Hematopoietic multipotent progenitor cell (in vitro differentiated cells): ENCODE measurements at regions not wholly inside any gene's neighbourhood (a gene's known extent, or its start where the extent isn't known, plus 50 kb on each side); places are given as distances from the start of the nearest gene placed in this dataset.
"Not testable (repeated sequence)": the region's sequence is repeated elsewhere in the genome, so short reads cannot be mapped to it uniquely, and the experiment has no call there.

ENCODE experiments used
- DNase-seq, 3 donors: peaks; one replicate each; pipeline ENCODE4 v3.0.0-alpha.2; 2011 to 2015; ENCODE audit warnings: low read depth in 2 of 3, low spot score in 2 of 3

DNA sequence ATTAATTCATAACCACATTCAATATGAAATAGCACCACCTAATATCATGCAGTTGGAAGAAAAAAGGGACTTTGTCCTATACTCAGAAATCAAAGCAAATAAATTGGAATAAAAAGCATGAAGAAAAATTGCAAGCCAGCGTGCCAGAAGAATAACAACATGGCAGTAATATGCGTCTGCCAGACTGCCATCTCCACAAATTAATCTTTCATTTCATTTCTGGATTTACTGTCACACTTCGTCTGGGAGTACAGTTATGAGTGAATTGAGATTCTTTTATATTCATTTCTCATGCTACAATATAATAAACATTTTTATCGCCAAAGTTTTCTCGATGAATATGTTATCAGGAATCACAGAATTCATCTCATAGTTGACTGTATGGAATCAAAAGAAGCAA is 1327.7 kb upstream of the SEL1L start:
- no peak for DNase-seq

GRCh38 chr14:82872494-82872893 is 1338.8 kb upstream of the SEL1L start:
- DNase-seq: no peak

GRCh38 chr14:82878951-82879350 is 1345.3 kb upstream of the SEL1L start:
- DNase-seq: no peak

GRCh38 chr14:82879949-82880535 is 1346.4 kb upstream of the SEL1L start:
- no peak for DNase-seq

GRCh38 chr14:82886670-82887069 is 1353.0 kb upstream of the SEL1L start:
- no peak for DNase-seq

DNA sequence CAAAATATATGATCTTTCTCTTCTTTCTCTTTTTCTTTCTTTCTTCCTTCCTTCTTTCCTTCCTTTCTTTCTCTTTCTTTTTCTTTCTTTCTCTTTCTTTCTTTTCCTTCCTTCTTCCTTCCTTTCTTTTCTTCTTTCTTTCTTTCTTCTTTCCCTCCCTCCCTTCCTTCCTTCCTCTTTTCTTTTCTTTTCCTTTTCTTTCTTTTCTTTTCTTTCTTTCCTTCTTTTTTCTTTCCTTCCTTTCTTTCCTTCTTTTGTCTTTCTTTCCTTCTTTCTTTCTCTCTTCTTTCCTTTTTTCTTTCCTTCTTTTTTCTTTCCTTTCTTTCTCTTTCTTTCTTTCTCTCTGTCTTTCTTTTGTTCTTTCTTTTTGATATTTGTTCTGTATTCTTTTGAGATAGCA is 1356.0 kb upstream of the SEL1L start:
- DNase-seq: no peak

GRCh38 chr14:82896476-82896875 is 1362.8 kb upstream of the SEL1L start:
- DNase-seq: no peak

DNA sequence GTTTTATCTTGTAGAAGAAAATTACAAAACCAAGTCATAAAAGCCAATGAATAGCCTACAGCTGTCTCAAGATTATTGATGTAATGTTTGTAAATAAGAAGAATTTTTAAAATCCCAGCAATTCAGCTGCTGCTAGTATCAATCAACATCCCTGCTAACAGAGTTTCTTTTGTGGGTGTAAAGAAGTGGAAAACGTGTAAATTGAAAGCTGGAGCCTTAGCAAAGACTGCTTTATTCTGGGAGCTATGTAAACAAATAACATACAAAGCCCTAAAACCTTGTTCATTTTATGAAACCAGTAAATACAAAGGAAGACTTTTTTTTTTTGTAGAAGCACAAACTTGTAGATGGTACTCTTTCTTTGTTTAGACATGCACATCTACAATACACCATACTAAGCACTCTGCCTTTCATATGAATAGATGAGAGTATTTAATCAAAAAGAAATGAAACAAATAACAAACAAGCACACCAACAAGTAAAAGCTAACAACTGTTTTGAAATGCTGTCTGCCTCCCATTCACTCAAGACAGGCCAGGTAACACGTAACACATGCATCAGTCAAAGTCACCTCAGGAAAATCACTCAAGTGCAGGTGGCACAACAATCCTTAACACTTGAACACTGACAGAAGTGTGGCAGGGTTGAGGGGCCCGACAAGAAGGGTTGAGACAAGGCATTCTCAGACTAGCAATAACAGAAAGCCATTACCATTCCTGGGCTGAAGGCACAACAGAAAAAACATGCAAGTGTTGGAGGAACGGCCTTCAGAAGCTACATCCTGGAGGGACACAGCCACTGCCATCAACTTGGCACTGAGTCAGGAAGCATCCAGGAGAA is 1364.0 kb upstream of the SEL1L start:
- DNase-seq: no peak

DNA sequence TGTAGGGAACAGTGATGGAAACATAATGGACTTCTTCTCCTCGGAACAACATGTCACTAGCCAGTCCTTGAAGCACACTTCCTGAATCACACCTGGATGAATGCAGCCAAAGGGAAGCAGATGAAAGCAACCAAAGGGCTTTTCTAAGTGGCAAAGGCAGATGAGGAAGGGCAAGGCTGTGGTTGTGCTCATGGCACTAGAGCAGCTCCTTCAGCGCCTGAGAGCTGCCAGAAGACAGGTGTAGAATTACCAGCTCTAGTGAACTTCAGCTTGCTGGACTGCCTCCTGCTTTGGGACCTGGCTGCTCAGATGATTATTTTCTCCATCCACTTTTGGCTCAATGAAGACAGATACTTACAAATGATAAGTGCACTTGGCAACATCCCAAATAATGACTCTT is 1372.1 kb upstream of the SEL1L start:
- no peak for DNase-seq

DNA sequence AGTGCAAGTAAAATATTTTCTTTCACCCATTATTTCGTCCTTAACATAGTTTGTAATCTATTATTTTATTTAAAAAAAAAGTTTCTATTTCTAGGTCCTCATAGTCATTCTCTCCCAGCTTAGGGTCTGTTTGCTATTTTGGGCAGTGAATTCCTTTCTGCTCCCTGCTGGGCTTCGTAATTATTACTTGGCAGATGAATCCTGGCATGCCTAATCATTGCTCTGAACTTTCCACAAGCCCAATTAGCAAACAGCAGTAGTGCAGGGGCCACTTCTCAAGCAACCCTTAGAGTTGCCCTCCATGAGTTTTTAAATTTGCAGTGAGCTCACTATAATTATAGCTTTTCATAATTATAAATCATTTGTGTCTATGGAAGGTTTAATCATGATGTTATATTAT is 1378.3 kb upstream of the SEL1L start:
- no peak for DNase-seq

DNA sequence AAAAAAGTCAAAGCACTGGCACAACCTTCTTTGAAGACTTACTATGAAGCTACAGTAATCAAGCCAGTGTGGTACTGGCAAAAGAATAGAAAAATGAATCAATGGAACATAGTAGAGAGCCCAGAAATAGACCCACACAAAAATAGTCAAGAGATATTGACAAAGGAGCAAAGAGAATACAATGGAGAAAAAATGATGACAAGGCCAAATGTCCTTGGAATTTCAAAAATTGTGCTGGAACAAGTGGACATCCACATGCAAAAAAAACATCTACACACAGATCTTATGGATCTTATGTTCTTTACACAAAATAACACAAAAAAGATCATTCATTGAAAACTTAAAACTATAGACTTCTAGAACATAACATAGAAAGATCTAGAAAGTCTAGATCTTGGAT is 1379.7 kb upstream of the SEL1L start:
- DNase-seq: no peak

- DNase-seq: no peak
Observed at GRCh38 chr14:82915381-82915780, 1381.7 kb upstream of the SEL1L start.

- no peak for DNase-seq
Observed at GRCh38 chr14:82935691-82936090, 1402.0 kb upstream of the SEL1L start.

GRCh38 chr14:82951171-82951570 is 1417.5 kb upstream of the SEL1L start:
- no peak for DNase-seq

DNA sequence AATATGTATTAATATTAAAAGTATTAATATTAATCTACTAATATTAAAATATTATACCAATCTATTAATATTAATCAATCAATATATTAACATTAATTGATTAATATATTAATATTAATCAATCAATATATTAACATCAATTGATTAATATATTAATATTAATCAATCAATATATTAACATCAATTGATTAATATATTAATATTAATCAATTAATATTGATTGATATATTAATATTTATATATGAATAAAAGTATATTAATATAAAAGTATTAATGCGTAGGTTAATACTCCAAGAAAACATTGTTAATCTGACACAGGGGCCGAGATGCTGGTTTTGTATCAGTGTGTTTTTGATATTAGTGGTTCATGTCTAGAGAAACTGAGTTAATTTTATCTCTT is 1430.1 kb upstream of the SEL1L start:
- no peak for DNase-seq

GRCh38 chr14:82987502-82988124 is 1454.0 kb upstream of the SEL1L start:
- no peak for DNase-seq

GRCh38 chr14:82994547-82994946 is 1460.9 kb upstream of the SEL1L start:
- DNase-seq: not testable (repeated sequence)

DNA sequence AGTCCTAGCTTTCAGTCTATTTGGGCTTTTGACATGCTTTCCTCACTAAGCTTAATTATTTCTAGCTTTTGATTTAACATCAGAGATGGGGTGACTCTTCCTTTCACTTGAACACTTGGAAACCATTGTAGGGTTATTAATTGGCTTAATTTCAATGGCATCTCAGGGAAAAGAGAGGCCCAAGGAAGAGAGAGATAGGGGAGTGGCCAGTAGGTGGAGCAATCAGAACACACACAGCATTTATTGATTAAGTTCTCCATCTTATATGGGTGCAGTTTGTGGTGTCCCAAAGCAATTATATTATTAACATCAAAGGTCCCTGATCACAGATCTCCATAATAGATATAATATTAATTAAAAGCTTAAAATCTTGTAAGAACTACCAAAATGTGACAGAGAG is 1466.1 kb upstream of the SEL1L start:
- DNase-seq: no peak

DNA sequence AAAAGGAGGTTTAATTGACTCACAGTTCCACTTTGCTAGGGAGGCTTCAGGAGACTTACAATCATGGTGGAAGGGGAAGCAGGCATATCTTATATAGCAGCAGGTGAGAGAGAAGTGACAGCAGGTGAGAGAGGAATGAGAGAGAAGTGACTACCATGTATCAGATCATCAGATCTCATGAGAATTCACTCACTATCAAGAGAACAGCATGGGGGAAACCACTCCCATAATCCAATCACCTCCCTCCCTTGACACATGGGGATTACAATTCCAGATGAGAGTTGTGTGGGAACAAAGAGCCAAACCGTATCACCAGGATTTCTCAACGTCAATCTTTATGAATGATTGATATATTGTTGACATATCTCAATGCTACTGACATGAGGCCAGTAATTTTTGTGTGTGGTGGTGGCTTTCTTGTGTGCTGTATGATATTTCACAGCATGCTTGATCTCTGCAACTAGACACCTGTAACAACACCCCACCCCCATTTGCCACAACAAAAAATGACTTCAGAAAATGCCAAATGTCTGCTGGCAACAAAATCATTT is 1470.9 kb upstream of the SEL1L start:
- DNase-seq: no peak

GRCh38 chr14:83006121-83006670 is 1472.5 kb upstream of the SEL1L start:
- no peak for DNase-seq

GRCh38 chr14:83007052-83007451 is 1473.4 kb upstream of the SEL1L start:
- not testable (repeated sequence) for DNase-seq
